ENCODE measurements at regions not wholly inside any gene's neighbourhood (a gene's known extent, or its start where the extent isn't known, plus 50 kb on each side); places are given as distances from the start of the nearest gene placed in this dataset.

GRCh38 chr6:110049696-110050439, 71.8 kb downstream of the GPR6 start:
- H2BK120ac ChIP-seq (ENCODE audit: low read depth, low read length) = no peak overlapping the region
- no peak overlapping the region for H3K4ac ChIP-seq (ENCODE audit: low read depth, low read length)
- H3K27me3 ChIP-seq (ENCODE audit: insufficient read depth, low read length, poor library complexity) = no peaks in the 10 kb centered on the region
- no peak overlapping the region for H2BK5ac ChIP-seq (ENCODE audit: low read length)
- no peak overlapping the region for H3K4me2 ChIP-seq (ENCODE audit: low read length)
- H3K36me3 ChIP-seq (ENCODE audit: control insufficient read depth, insufficient read depth, low read length) = no peaks in the 10 kb centered on the region
- no peak for DNase-seq
- WGBS (ENCODE audit: extremely low coverage, insufficient coverage, low lambda C conversion rate) = no CpG with 5 or more reads among the region's 11 CpGs
- H3K79me2 ChIP-seq (ENCODE audit: control insufficient read depth, insufficient read depth, low read length) = no peaks in the 10 kb centered on the region
- no peak overlapping the region for H3K18ac ChIP-seq (ENCODE audit: low read length)
- H3K23ac ChIP-seq (ENCODE audit: low read length) = no peak overlapping the region
- H2BK15ac ChIP-seq (replicated peaks; ENCODE audit: low read depth) = no peak overlapping the region
- H3K4me1 ChIP-seq (ENCODE audit: control insufficient read depth, low read depth, low read length) = no peaks in the 10 kb centered on the region
- no peak overlapping the region for H4K5ac ChIP-seq (ENCODE audit: low read length)
- H3K56ac ChIP-seq (ENCODE audit: low read length) = no peak overlapping the region
- no peak overlapping the region for H4K8ac ChIP-seq (ENCODE audit: low read depth, low read length)
- no peak overlapping the region for H2AK5ac ChIP-seq (ENCODE audit: low read length)
- no peaks in the 10 kb centered on the region for H3K79me1 ChIP-seq (ENCODE audit: low read length)
- no peak overlapping the region for H3K9ac ChIP-seq (ENCODE audit: low read length)
- no peak overlapping the region for H3K4me3 ChIP-seq (ENCODE audit: low read length)
- no peak overlapping the region for H3K27ac ChIP-seq (ENCODE audit: low read depth, low read length)

Measured in mesendoderm (in vitro differentiated cells).